ENCODE measurements at regions not wholly inside any gene's neighbourhood (a gene's known extent, or its start where the extent isn't known, plus 50 kb on each side); places are given as distances from the start of the nearest gene placed in this dataset.

DNA sequence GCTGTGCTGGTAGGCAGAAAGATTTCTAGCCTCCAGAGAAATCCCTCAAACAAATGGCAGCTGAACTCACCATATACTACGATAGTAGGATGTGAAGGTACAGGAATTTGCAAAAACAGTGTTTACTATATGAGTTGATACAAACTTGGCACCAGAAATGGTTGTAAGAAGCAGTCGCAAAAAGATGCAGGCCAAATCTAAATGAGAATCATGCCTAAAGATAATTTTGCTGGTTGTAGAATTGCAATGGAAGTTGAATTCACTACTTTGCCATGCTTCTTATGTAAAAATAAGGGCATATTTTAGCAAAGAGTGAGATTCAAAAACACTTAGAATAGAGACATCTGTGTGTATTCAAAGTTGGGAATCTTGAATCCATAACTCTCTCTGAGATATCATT lies 924.7 kb downstream of the SUCLG1 start:
- no peak for TF ChIP-seq POLR2A (IDR thresholded peaks at IDR 0.05)
- TF ChIP-seq, protein P1, sequence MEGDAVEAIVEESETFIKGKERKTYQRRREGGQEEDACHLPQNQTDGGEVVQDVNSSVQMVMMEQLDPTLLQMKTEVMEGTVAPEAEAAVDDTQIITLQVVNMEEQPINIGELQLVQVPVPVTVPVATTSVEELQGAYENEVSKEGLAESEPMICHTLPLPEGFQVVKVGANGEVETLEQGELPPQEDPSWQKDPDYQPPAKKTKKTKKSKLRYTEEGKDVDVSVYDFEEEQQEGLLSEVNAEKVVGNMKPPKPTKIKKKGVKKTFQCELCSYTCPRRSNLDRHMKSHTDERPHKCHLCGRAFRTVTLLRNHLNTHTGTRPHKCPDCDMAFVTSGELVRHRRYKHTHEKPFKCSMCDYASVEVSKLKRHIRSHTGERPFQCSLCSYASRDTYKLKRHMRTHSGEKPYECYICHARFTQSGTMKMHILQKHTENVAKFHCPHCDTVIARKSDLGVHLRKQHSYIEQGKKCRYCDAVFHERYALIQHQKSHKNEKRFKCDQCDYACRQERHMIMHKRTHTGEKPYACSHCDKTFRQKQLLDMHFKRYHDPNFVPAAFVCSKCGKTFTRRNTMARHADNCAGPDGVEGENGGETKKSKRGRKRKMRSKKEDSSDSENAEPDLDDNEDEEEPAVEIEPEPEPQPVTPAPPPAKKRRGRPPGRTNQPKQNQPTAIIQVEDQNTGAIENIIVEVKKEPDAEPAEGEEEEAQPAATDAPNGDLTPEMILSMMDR (IDR thresholded peaks at IDR 0.05) = no peak
- DNase-seq = no peak
- WGBS, 2 donors = 72 to 93% methylated on average over 2 of the region's 2 CpGs
- Histone ChIP-seq H3K4me1 (no peaks in the 10 kb centered on the region), H3K4me3 (no peak overlapping the region), H3K9me3 (no peaks in the 10 kb centered on the region), H3K36me3 (ENCODE audit: low read depth, missing control alignments) (no peaks in the 10 kb centered on the region), H3K27me3 (no peaks in the 10 kb centered on the region), H3K27ac (no peak overlapping the region)
- intact Hi-C loops (cut with DNase I; ENCODE audit: low total_unique reads) = no loop called here

DNA sequence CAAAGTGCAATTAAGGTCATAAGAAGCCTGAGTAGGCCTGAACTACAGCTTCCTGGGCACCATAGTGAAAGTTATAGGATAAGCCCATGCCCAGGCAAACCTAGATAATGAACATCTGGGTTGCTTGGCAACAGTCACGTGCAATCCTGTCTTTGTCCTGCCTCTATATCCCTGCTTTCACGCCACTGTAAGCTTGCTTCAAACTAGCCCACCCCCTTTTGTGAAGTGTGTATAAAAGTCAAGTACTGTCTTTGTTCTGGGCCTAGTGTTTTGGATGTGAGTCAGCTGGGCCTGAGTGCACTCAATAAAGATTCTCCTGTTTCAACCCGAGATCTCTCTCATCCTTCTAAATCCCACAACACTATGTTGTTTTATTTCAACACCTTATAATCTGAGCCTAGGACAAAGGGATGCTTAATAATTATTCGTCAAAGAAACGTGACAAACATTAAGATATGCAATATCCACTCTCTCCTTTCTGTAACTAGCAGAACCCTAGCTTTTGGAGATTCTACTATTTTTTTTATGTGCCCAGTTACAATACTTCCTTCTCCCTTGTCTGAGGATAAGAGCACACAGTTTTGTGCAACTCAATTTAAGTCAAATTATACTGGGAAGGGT lies 927.8 kb downstream of the SUCLG1 start:
- Histone ChIP-seq H3K36me3 (ENCODE audit: low read depth, missing control alignments) (no peaks in the 10 kb centered on the region), H3K4me1 (no peaks in the 10 kb centered on the region), H3K9me3 (no peaks in the 10 kb centered on the region), H3K4me3 (no peak overlapping the region), H3K27ac (no peak overlapping the region), H3K27me3 (no peaks in the 10 kb centered on the region)
- no peak for DNase-seq
- whole genome bisulfite sequencing, 2 donors = 59 to 75% methylated on average over 5 of the region's 5 CpGs
- intact Hi-C loops (cut with DNase I; ENCODE audit: low total_unique reads) = no loop called here
- TF ChIP-seq, protein P1 (IDR thresholded peaks at IDR 0.05) = no peak
- TF ChIP-seq POLR2A (IDR thresholded peaks at IDR 0.05) = no peak

DNA sequence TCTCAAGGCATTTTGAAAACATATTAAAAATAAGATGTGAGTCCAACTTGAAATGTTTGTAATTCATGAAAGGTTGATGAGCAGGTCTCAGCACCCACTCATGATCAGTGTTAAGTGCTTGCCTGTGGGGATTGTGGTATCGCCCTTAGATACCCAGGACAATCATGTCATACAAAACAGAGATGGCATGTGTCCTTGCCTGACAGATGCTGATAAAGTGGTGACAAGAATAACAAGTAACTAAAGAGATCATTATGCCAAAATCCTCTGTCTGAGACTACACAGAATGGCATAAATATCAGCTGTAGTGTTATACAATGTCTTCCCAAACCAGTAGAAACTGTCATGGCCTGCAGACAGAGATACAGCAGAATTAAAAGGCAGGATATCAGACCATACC lies 930.3 kb downstream of the SUCLG1 start:
- TF ChIP-seq, protein P1 (IDR thresholded peaks at IDR 0.05) = no peak
- TF ChIP-seq POLR2A (IDR thresholded peaks at IDR 0.05) = no peak
- WGBS, 2 donors = 63 to 86% methylated on average over 1 of the region's 1 CpG

DNA sequence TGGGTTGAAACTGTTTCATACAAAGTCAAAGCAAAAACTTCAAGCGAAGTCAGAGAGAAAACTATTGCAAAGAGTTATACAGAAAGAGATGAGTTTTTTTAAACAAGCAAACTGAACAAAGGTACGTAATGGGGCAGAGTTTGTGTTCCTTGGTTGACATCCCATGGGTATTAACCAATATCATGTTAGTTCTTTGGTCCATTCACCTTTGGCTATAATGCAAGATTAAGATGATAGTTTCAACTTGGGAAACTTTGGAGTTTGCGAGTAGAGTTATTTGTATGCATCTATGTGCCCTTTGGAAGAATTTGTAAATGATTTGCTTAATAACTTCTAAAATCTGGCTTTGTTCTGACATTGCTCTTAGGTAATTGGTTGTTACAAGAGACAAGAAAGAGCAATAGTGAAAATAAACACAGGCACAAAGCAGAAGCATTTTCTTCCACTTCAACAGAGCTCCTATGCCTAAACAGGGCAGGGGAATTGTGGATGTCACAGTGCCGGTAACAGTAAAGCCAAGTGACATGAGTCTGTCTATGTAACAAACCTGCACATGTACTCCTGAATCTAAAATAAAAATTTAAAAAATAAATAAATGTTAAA lies 936.1 kb downstream of the SUCLG1 start:
- H3K9me3 ChIP-seq = no peaks in the 10 kb centered on the region
- H3K4me1 ChIP-seq = no peaks in the 10 kb centered on the region
- TF ChIP-seq, protein P1 (IDR thresholded peaks at IDR 0.05) = no peak
- no peak for TF ChIP-seq POLR2A (IDR thresholded peaks at IDR 0.05)
- H3K27me3 ChIP-seq = no peaks in the 10 kb centered on the region
- no peaks in the 10 kb centered on the region for H3K36me3 ChIP-seq (ENCODE audit: low read depth, missing control alignments)
- intact Hi-C loops (cut with DNase I; ENCODE audit: low total_unique reads) = no loop called here
- 72 to 80% methylated on average over 4 of the region's 4 CpGs for WGBS, 2 donors
- H3K4me3 ChIP-seq = no peak overlapping the region
- no peak overlapping the region for H3K27ac ChIP-seq
- DNase-seq = no peak

More for the DNA sequence above, 930.3 kb downstream of the SUCLG1 start:
- Histone ChIP-seq H3K27ac (no peak overlapping the region), H3K27me3 (no peaks in the 10 kb centered on the region), H3K4me1 (no peaks in the 10 kb centered on the region), H3K4me3 (no peak overlapping the region), H3K9me3 (no peaks in the 10 kb centered on the region), H3K36me3 (ENCODE audit: low read depth, missing control alignments) (no peaks in the 10 kb centered on the region)
- intact Hi-C loops (cut with DNase I; ENCODE audit: low total_unique reads) = no loop called here
- DNase-seq = no peak

Measured in testis (tissue), 2 donors.